Mucosa of rectum (tissue), 2 donors: ENCODE measurements at regions not wholly inside any gene's neighbourhood (a gene's known extent, or its start where the extent isn't known, plus 50 kb on each side); places are given as distances from the start of the nearest gene placed in this dataset.
"Not testable (repeated sequence)": the region's sequence is repeated elsewhere in the genome, so short reads cannot be mapped to it uniquely, and the experiment has no call there.

Source experiments
- H3K27ac ChIP-seq, 2 donors: one replicate each; pipeline ENCODE4 v1.7.0; 2013; ENCODE audit warnings: inconsistent platforms in 2 of 2, low read depth in 2 of 2, low read length in 2 of 2
- H3K27me3 ChIP-seq, 2 donors: one replicate each; pipeline ENCODE4 v1.7.0; 2013; ENCODE audit warnings: low read length in 2 of 2; ENCODE audit not compliant: control insufficient read depth in 2 of 2, insufficient read depth in 2 of 2
- H3K36me3 ChIP-seq, 2 donors: one replicate each; pipeline ENCODE4 v1.7.0; 2013; ENCODE audit warnings: low read length in 2 of 2; ENCODE audit not compliant: control insufficient read depth in 2 of 2, insufficient read depth in 2 of 2
- H3K4me1 ChIP-seq, 2 donors: one replicate each; pipeline ENCODE4 v1.7.0; 2013; ENCODE audit warnings: low read length in 2 of 2, mild to moderate bottlenecking in 1 of 2; ENCODE audit not compliant: control insufficient read depth in 2 of 2, insufficient read depth in 2 of 2
- H3K4me3 ChIP-seq, 2 donors: one replicate each; pipeline ENCODE4 v1.7.0; 2013; ENCODE audit warnings: low read length in 2 of 2
- H3K9ac ChIP-seq, 2 donors: one replicate each; pipeline ENCODE4 v1.7.0; 2013; ENCODE audit warnings: low read length in 2 of 2, low read depth in 1 of 2, mild to moderate bottlenecking in 1 of 2
- H3K9me3 ChIP-seq, 2 donors: one replicate each; pipeline ENCODE4 v1.7.0; 2013; ENCODE audit warnings: low read length in 2 of 2; ENCODE audit not compliant: control insufficient read depth in 2 of 2
- donor health status: healthy.
- donor health status: Normal muscosa, but diverticular disease.

- no peaks in the 10 kb centered on the region for H3K4me1 ChIP-seq
- no peaks in the 10 kb centered on the region for H3K36me3 ChIP-seq
- no peaks in the 10 kb centered on the region for H3K27me3 ChIP-seq
- H3K4me3 ChIP-seq = no peak overlapping the region
- H3K27ac ChIP-seq = no peak overlapping the region
- no peak overlapping the region for H3K9ac ChIP-seq
- H3K9me3 ChIP-seq = no peaks in the 10 kb centered on the region
Observed at GRCh38 chr5:101080462-101081240, 177.6 kb upstream of the ST8SIA4 start.

- Histone ChIP-seq H3K27ac (no peak overlapping the region), H3K9me3 (no peaks in the 10 kb centered on the region), H3K9ac (no peak overlapping the region), H3K4me3 (no peak overlapping the region), H3K36me3 (no peaks in the 10 kb centered on the region), H3K27me3 (no peaks in the 10 kb centered on the region), H3K4me1 (no peaks in the 10 kb centered on the region)
Observed at GRCh38 chr5:101068298-101068697, 165.2 kb upstream of the ST8SIA4 start.

- H3K27ac ChIP-seq = no peak overlapping the region
Observed at GRCh38 chr5:101067429-101067828, 164.3 kb upstream of the ST8SIA4 start.

GRCh38 chr5:101062902-101063301, 159.8 kb upstream of the ST8SIA4 start:
- H3K9ac ChIP-seq = no peak overlapping the region
- H3K9me3 ChIP-seq = no peaks in the 10 kb centered on the region
- no peak overlapping the region for H3K4me3 ChIP-seq

More at GRCh38 chr5:101067429-101067828, 164.3 kb upstream of the ST8SIA4 start:
- no peak overlapping the region for H3K4me3 ChIP-seq
- no peaks in the 10 kb centered on the region for H3K27me3 ChIP-seq
- no peak overlapping the region for H3K9ac ChIP-seq
- no peaks in the 10 kb centered on the region for H3K4me1 ChIP-seq
- no peaks in the 10 kb centered on the region for H3K9me3 ChIP-seq
- no peaks in the 10 kb centered on the region for H3K36me3 ChIP-seq

GRCh38 chr5:101047181-101047580, 144.1 kb upstream of the ST8SIA4 start:
- Histone ChIP-seq H3K27me3 (no peaks in the 10 kb centered on the region), H3K9me3 (no peaks in the 10 kb centered on the region), H3K27ac (no peak overlapping the region), H3K4me1 (no peaks in the 10 kb centered on the region), H3K4me3 (no peak overlapping the region), H3K9ac (no peak overlapping the region), H3K36me3 (no peaks in the 10 kb centered on the region)

More at GRCh38 chr5:101062902-101063301, 159.8 kb upstream of the ST8SIA4 start:
- no peaks in the 10 kb centered on the region for H3K27me3 ChIP-seq
- H3K27ac ChIP-seq = no peak overlapping the region
- no peaks in the 10 kb centered on the region for H3K36me3 ChIP-seq
- no peaks in the 10 kb centered on the region for H3K4me1 ChIP-seq

GRCh38 chr5:101045689-101046088, 142.6 kb upstream of the ST8SIA4 start:
- Histone ChIP-seq H3K36me3 (no peaks in the 10 kb centered on the region), H3K4me3 (no peak overlapping the region), H3K27me3 (no peaks in the 10 kb centered on the region), H3K4me1 (no peaks in the 10 kb centered on the region), H3K9ac (no peak overlapping the region), H3K27ac (no peak overlapping the region), H3K9me3 (no peaks in the 10 kb centered on the region)

GRCh38 chr5:101040002-101040401, 136.9 kb upstream of the ST8SIA4 start:
- not testable (repeated sequence) for H3K4me1 ChIP-seq, H3K4me3 ChIP-seq, H3K9me3 ChIP-seq, H3K27ac ChIP-seq, H3K27me3 ChIP-seq, H3K9ac ChIP-seq, H3K36me3 ChIP-seq

GRCh38 chr5:101036778-101037177, 133.7 kb upstream of the ST8SIA4 start:
- H3K27ac ChIP-seq = no peak overlapping the region
- no peak overlapping the region for H3K4me3 ChIP-seq
- H3K9ac ChIP-seq = no peak overlapping the region
- H3K27me3 ChIP-seq = no peaks in the 10 kb centered on the region
- H3K36me3 ChIP-seq = no peaks in the 10 kb centered on the region
- no peaks in the 10 kb centered on the region for H3K4me1 ChIP-seq
- H3K9me3 ChIP-seq = no peaks in the 10 kb centered on the region

- no peaks in the 10 kb centered on the region for H3K9me3 ChIP-seq
- no peak overlapping the region for H3K9ac ChIP-seq
- no peak overlapping the region for H3K27ac ChIP-seq
- H3K4me3 ChIP-seq = no peak overlapping the region
- no peaks in the 10 kb centered on the region for H3K27me3 ChIP-seq
- H3K4me1 ChIP-seq = no peaks in the 10 kb centered on the region
- H3K36me3 ChIP-seq = no peaks in the 10 kb centered on the region
Observed at GRCh38 chr5:101035425-101035824, 132.3 kb upstream of the ST8SIA4 start.

- Histone ChIP-seq H3K36me3 (no peaks in the 10 kb centered on the region), H3K9ac (no peak overlapping the region), H3K27ac (no peak overlapping the region), H3K9me3 (no peaks in the 10 kb centered on the region), H3K27me3 (no peaks in the 10 kb centered on the region), H3K4me3 (no peak overlapping the region), H3K4me1 (no peaks in the 10 kb centered on the region)
Observed at GRCh38 chr5:101024299-101024698, 121.2 kb upstream of the ST8SIA4 start.
